Right lobe of liver (tissue), 6 donors: ENCODE measurements at regions not wholly inside any gene's neighbourhood (a gene's known extent, or its start where the extent isn't known, plus 50 kb on each side); places are given as distances from the start of the nearest gene placed in this dataset.
"Not testable (repeated sequence)": the region's sequence is repeated elsewhere in the genome, so short reads cannot be mapped to it uniquely, and the experiment has no call there.

Source experiments
- ATAC-seq, 4 donors: fragments of 200-7000 bp; cut with Tn5 transposase; one replicate each; pipeline ENCODE4 v1.9.1; 2020; ENCODE audit warnings: mild to moderate bottlenecking in 4 of 4, moderate library complexity in 4 of 4
- DNase-seq, 3 donors: peaks; one replicate each; pipeline ENCODE4 v3.0.0-alpha.2; 2020
- H3K27ac ChIP-seq, 3 donors: fragments of 200-600 bp; one replicate each; pipeline ENCODE4 v1.8.0; 2022
- H3K27me3 ChIP-seq, 2 donors: fragments of 200-600 bp; one replicate each; pipeline ENCODE4 v1.8.0; 2022
- H3K36me3 ChIP-seq, 4 donors: fragments of 200-600 bp; sonication (generic) in 1 of 4; one replicate each; pipeline versions ENCODE4 v1.5.1 to v1.8.0; 2017 to 2022; ENCODE audit warnings: control low read depth in 1 of 4
- H3K4me1 ChIP-seq, 4 donors: fragments of 200-600 bp; sonication (generic) in 1 of 4; one replicate each; pipeline versions ENCODE4 v1.5.1 to v1.8.0; 2017 to 2022; ENCODE audit warnings: control low read depth in 1 of 4
- H3K4me3 ChIP-seq, 3 donors: fragments of 200-600 bp; one replicate each; pipeline ENCODE4 v1.8.0; 2022
- H3K9me3 ChIP-seq, 4 donors: fragments of 200-600 bp; sonication (generic) in 1 of 4; one replicate each; pipeline versions ENCODE4 v1.5.1 to v1.8.0; 2017 to 2022; ENCODE audit warnings: control low read depth in 1 of 4
- POLR2A ChIP-seq: fragments of 450-650 bp; IDR thresholded peaks from one replicate; pipeline ENCODE4 v1.6.1; 2017; ENCODE audit warnings: antibody characterized with exemption, mild to moderate bottlenecking
- WGBS: methylation state at CpG from one replicate; pipeline ENCODE4 v1.1.6; 2018; ENCODE audit warnings: low coverage, low lambda C conversion rate; ENCODE audit not compliant: insufficient coverage; ENCODE audit errors: missing lambda C conversion rate; 5-methylcytosine and 5-hydroxymethylcytosine counted together
- intact Hi-C, 2 donors: fragments of 100-400 bp; cut with DNase I; formaldehyde crosslinking; loops; one replicate each; pipeline versions ENCODE4 v1.11.2 to v1.14.1; 2022
- TF ChIP-seq, protein P1 (sequence below), 4 donors: fragments of 200-600 bp in 3 of 4; fragments of 450-650 bp in 1 of 4; IDR thresholded peaks; one replicate each; pipeline versions ENCODE4 v1.5.1 to v1.8.0; 2016 to 2022; ENCODE audit warnings: antibody characterized with exemption in 4 of 4, mild to moderate bottlenecking in 2 of 4
- donor health status: DM: no; HTN: yes; CAD: no.
- donor health status: DM: no; HTN: no; CAD: no.
- donor health status: DM: no; HTN: no; CAD: no.
- donor health status: DM: no; HTN: yes; CAD: no.
- donor health status: DM: no; HTN: yes; CAD: no.

DNA sequence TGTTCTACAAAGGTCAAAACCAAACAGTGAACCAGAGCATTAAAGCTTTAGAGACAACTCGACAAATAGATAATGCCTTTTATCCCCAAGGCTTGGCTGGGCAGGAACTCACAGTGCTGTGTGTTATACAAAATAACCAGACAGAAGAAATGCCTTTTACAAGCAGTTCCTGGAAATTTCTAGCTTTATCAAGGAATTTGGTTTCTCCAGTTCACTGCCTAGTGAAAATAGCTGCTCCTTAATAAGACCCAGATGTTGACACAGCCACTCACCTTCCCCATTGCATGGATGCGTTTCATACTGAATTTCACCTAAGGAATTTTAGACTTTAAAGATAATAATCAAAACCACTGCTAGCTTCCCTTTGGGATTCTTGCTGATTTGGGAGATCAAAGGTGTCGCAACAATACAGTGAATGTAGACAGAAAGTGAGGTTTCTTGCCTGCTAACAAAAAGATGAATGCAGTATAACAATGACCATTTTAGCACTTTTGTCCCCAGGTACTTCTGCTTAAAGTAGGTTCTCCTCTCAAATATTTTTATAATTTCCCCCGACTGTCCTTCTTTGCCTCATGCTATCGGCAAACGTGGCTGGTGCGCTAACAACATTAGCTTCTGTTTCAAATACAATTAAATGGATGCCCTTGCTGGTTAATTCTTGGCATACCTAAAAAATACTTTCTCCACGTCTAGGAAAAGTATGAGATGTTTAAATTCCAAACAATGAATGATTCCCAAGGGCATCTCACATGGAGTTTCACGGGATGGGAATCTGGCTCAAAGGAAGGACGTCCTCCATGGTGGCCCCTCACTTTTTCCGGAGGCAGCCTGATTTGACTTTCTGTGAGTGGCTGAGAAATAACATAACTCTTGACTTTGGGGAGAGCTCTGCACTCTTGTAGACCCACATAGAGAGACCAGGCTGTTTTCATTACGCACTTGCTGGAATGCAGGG, 162.4 kb downstream of the C12orf75 start:
- H3K4me1 ChIP-seq: no peaks in the 10 kb centered on the region
- H3K27me3 ChIP-seq: no peaks in the 10 kb centered on the region
- DNase-seq (no peak), ATAC-seq (no peak)
- WGBS: 64% methylated on average over 12 of the region's 12 CpGs
- H3K36me3 ChIP-seq: no peaks in the 10 kb centered on the region
- H3K27ac ChIP-seq: no peak overlapping the region
- no peak for TF ChIP-seq POLR2A
- TF ChIP-seq, protein P1, sequence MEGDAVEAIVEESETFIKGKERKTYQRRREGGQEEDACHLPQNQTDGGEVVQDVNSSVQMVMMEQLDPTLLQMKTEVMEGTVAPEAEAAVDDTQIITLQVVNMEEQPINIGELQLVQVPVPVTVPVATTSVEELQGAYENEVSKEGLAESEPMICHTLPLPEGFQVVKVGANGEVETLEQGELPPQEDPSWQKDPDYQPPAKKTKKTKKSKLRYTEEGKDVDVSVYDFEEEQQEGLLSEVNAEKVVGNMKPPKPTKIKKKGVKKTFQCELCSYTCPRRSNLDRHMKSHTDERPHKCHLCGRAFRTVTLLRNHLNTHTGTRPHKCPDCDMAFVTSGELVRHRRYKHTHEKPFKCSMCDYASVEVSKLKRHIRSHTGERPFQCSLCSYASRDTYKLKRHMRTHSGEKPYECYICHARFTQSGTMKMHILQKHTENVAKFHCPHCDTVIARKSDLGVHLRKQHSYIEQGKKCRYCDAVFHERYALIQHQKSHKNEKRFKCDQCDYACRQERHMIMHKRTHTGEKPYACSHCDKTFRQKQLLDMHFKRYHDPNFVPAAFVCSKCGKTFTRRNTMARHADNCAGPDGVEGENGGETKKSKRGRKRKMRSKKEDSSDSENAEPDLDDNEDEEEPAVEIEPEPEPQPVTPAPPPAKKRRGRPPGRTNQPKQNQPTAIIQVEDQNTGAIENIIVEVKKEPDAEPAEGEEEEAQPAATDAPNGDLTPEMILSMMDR (IDR thresholded peaks at IDR 0.05): no peak
- no peak overlapping the region for H3K4me3 ChIP-seq
- no peaks in the 10 kb centered on the region for H3K9me3 ChIP-seq
- intact Hi-C loops: no loop called here

GRCh38 chr12:105499205-105499604, 168.7 kb downstream of the C12orf75 start:
- DNase-seq (no peak), ATAC-seq (no peak)
- Histone ChIP-seq H3K4me3 (no peak overlapping the region), H3K27ac (no peak overlapping the region), H3K36me3 (no peaks in the 10 kb centered on the region), H3K9me3 (peaks cover 0 to 5% (median 0%) of the 10 kb centered on the region in 4 donors), H3K27me3 (no peaks in the 10 kb centered on the region), H3K4me1 (no peaks in the 10 kb centered on the region)
- TF ChIP-seq POLR2A: no peak
- TF ChIP-seq, protein P1 (IDR thresholded peaks at IDR 0.05): no peak
- intact Hi-C loops: no loop called here
- WGBS: 44% methylated on average over 1 of the region's 2 CpGs

DNA sequence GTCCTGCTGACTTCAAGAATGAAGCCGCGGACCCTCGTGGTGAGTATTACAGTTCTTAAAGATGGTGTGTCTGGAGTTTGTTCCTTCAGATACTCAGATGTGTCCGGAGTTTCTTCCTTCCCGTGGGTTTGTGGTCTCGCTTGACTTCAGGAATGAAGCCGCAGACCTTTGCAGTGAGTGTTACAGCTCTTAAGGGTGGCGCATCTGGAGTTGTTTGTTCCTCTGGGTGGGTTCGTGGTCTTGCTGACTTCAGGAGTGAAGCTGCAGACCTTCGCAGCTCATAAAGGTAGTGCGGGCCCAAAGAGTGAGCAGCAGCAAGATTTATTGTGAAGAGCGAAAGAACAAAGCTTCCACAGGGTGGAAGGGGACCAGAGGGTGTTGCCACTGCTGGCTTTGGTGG, 170.2 kb downstream of the C12orf75 start:
- ATAC-seq, H3K4me1 ChIP-seq, H3K27ac ChIP-seq, H3K27me3 ChIP-seq, H3K9me3 ChIP-seq, H3K36me3 ChIP-seq, H3K4me3 ChIP-seq, DNase-seq, intact Hi-C loops: not testable (repeated sequence)
- 56% methylated on average over 11 of the region's 12 CpGs for WGBS

DNA sequence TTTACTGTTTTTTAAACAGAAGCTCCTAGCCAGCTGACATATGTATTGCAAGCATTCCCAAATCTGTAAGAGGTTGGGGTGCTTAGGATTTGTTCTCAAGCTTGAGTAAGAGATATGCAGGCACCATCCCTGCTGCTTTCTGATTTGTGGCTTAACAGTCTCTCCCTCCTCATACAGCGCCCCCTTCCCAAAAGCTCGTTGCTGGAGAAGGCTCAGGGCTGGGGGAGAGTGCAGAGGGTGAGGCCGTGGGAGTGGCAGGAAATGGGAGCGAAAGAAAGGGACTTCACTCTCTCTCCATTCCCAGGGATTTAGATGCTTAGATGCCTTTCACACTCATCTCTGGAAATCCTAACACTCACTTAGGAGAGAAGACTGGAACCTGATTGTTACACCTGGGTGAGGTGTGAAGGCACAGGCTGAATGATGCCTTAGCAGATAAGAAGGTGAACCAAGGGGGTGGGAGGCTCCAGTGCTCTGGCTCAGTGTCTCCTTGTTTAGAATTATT, 172.0 kb downstream of the C12orf75 start:
- 37% methylated on average over 4 of the region's 4 CpGs for WGBS

DNA sequence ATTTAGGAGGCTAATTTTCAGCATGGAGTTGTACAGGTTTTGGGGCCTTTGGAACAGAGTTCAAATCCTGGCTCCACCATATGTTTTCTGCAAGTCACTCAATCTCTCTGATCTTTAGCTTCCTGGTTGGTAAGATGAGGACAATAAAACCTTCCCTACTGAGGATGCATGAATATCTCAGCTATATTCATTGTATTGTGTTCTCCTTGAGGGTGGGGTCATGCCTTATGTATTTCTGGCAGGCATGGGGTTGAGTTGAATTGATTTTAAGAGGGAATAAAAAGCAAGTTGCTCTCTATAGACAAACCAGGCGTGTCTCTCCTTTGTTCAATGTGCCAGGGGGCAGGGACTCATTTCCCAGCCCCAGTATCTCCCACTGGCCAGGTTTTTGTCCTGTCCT, 173.1 kb downstream of the C12orf75 start:
- Histone ChIP-seq H3K4me3 (no peak overlapping the region), H3K4me1 (no peaks in the 10 kb centered on the region), H3K36me3 (no peaks in the 10 kb centered on the region), H3K9me3 (no peaks in the 10 kb centered on the region), H3K27me3 (no peaks in the 10 kb centered on the region), H3K27ac (no peak overlapping the region)
- WGBS: 71% methylated on average over 1 of the region's 1 CpG
- no peak for DNase-seq
- no peak for ATAC-seq
- intact Hi-C loops: no loop called here
- TF ChIP-seq POLR2A: no peak

More for the DNA sequence above, 172.0 kb downstream of the C12orf75 start:
- H3K9me3 ChIP-seq: peaks cover 0 to 5% (median 0%) of the 10 kb centered on the region in 4 donors
- ATAC-seq (no peak), DNase-seq (no peak)
- H3K27me3 ChIP-seq: no peaks in the 10 kb centered on the region
- H3K4me1 ChIP-seq: no peaks in the 10 kb centered on the region
- TF ChIP-seq POLR2A: no peak
- intact Hi-C loops: no loop called here
- no peak overlapping the region for H3K27ac ChIP-seq
- H3K36me3 ChIP-seq: no peaks in the 10 kb centered on the region
- H3K4me3 ChIP-seq: no peak overlapping the region

- Histone ChIP-seq H3K27ac (no peak overlapping the region), H3K9me3 (no peaks in the 10 kb centered on the region), H3K36me3 (no peaks in the 10 kb centered on the region), H3K27me3 (no peaks in the 10 kb centered on the region), H3K4me3 (no peak overlapping the region), H3K4me1 (no peaks in the 10 kb centered on the region)
- intact Hi-C loops: no loop called here
- TF ChIP-seq, protein P1 (IDR thresholded peaks at IDR 0.05): no peak
- TF ChIP-seq POLR2A: no peak
- no peak for DNase-seq
- WGBS: 77% methylated on average over 7 of the region's 7 CpGs
- no peak for ATAC-seq
Measured at GRCh38 chr12:105504286-105504685, 173.8 kb downstream of the C12orf75 start.
